Ovary (tissue), 3 donors: ENCODE measurements at regions not wholly inside any gene's neighbourhood (a gene's known extent, or its start where the extent isn't known, plus 50 kb on each side); places are given as distances from the start of the nearest gene placed in this dataset.

Experiments used
- POLR2A ChIP-seq: fragments of 450-650 bp; IDR thresholded peaks from one replicate; pipeline ENCODE4 v1.6.1; 2017; ENCODE audit warnings: antibody characterized with exemption, mild to moderate bottlenecking, moderate library complexity
- TF ChIP-seq, protein P1 (sequence below), 3 donors: fragments of 450-650 bp in 2 of 3; fragments of 200-600 bp in 1 of 3; IDR thresholded peaks; one replicate each; pipeline versions ENCODE4 v1.5.1 to v1.8.0; 2016 to 2022; ENCODE audit warnings: antibody characterized with exemption in 3 of 3, mild to moderate bottlenecking in 1 of 3
- donor health status: DM: no; HTN: no; CAD: no.

DNA sequence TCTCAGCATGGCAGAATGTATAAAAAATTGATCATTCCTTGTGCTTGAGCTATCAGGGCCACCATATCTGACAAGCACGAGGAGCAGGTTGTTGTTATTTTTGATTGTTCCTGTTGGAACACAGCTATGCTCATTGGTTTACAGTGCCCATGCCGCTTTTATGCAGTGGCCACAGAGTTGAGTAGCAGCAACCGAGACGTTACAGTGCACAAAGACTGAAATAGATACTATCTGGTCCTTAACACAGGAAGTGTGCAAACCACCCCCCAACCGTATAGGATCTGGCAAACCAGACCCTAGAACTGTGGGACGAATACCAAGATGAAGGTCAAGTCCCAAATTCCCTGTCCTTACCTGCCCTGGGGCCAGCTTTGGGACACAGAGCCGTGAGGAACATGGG lies 216.6 kb downstream of the KLF6 start:
- TF ChIP-seq, protein P1, sequence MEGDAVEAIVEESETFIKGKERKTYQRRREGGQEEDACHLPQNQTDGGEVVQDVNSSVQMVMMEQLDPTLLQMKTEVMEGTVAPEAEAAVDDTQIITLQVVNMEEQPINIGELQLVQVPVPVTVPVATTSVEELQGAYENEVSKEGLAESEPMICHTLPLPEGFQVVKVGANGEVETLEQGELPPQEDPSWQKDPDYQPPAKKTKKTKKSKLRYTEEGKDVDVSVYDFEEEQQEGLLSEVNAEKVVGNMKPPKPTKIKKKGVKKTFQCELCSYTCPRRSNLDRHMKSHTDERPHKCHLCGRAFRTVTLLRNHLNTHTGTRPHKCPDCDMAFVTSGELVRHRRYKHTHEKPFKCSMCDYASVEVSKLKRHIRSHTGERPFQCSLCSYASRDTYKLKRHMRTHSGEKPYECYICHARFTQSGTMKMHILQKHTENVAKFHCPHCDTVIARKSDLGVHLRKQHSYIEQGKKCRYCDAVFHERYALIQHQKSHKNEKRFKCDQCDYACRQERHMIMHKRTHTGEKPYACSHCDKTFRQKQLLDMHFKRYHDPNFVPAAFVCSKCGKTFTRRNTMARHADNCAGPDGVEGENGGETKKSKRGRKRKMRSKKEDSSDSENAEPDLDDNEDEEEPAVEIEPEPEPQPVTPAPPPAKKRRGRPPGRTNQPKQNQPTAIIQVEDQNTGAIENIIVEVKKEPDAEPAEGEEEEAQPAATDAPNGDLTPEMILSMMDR (IDR thresholded peaks at IDR 0.05): no peak
- TF ChIP-seq POLR2A: no peak
